Transverse colon (tissue), 3 donors: ENCODE measurements at regions not wholly inside any gene's neighbourhood (a gene's known extent, or its start where the extent isn't known, plus 50 kb on each side); places are given as distances from the start of the nearest gene placed in this dataset.

Source experiments
- EP300 ChIP-seq: sonication (generic); formaldehyde crosslinking; IDR thresholded peaks from one replicate; pipeline ENCODE4 v1.6.1; 2017; ENCODE audit warnings: antibody characterized with exemption, low read depth
- POLR2A ChIP-seq: fragments of 450-650 bp; IDR thresholded peaks from one replicate; pipeline ENCODE4 v1.6.1; 2016; ENCODE audit warnings: antibody characterized with exemption, mild to moderate bottlenecking, moderate library complexity
- TF ChIP-seq, protein P1 (sequence below), 5 experiments: fragments of 200-600 bp in 3 of 5; fragments of 450-650 bp in 2 of 5; sonication (generic) in 3 of 5; IDR thresholded peaks; 1 replicate in 2 of 5; 2 replicates in 3 of 5; pipeline ENCODE4 v1.5.1; 2016 to 2017; ENCODE audit warnings: antibody characterized with exemption in 5 of 5, inconsistent platforms in 3 of 5, mild to moderate bottlenecking in 2 of 5, moderate library complexity in 1 of 5

DNA sequence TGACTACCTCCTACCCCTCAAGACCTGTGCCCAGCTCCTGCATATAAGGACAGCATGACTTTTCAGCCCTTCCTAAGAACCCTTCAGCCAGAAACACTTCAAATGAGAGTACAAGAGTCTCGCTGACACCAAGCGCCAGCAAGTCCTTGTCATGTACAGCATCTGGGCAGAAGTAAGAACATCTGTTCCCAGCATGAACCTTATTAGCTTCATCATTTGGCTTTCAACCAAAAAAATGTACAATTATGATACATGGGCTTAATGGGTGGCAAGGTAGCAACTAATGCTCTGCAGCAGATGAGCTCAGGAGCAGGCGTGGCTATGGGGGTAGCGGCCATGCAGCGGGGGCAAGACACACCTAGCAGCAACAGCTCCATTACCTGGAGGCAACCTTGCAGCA is 487.6 kb downstream of the COG6 start:
- TF ChIP-seq, protein P1, sequence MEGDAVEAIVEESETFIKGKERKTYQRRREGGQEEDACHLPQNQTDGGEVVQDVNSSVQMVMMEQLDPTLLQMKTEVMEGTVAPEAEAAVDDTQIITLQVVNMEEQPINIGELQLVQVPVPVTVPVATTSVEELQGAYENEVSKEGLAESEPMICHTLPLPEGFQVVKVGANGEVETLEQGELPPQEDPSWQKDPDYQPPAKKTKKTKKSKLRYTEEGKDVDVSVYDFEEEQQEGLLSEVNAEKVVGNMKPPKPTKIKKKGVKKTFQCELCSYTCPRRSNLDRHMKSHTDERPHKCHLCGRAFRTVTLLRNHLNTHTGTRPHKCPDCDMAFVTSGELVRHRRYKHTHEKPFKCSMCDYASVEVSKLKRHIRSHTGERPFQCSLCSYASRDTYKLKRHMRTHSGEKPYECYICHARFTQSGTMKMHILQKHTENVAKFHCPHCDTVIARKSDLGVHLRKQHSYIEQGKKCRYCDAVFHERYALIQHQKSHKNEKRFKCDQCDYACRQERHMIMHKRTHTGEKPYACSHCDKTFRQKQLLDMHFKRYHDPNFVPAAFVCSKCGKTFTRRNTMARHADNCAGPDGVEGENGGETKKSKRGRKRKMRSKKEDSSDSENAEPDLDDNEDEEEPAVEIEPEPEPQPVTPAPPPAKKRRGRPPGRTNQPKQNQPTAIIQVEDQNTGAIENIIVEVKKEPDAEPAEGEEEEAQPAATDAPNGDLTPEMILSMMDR (IDR thresholded peaks at IDR 0.05): no peak
- TF ChIP-seq POLR2A (no peak), EP300 (no peak)
